GM23248 (cell line): ENCODE measurements at regions not wholly inside any gene's neighbourhood (a gene's known extent, or its start where the extent isn't known, plus 50 kb on each side); places are given as distances from the start of the nearest gene placed in this dataset.

Experiments used
- EZH2 ChIP-seq: fragments of 200-600 bp; sonication (generic); IDR thresholded peaks from 2 replicates; pipeline ENCODE4 v1.6.1; 2018; ENCODE audit warnings: antibody characterized with exemption, mild to moderate bottlenecking; ENCODE audit not compliant: insufficient read depth, poor library complexity, severe bottlenecking
- EZH2phosphoT487 ChIP-seq: fragments of 200-600 bp; sonication (generic); IDR thresholded peaks from 2 replicates; pipeline ENCODE4 v1.6.1; 2018; ENCODE audit warnings: antibody characterized with exemption, moderate library complexity, mild to moderate bottlenecking, low read depth; ENCODE audit not compliant: insufficient read depth

- TF ChIP-seq EZH2, result no peak
- no peak for TF ChIP-seq EZH2phosphoT487
These were observed 543.1 kb downstream of the HTR7 start for GRCh38 chr10:90314718-90315117.
